ENCODE measurements at regions not wholly inside any gene's neighbourhood (a gene's known extent, or its start where the extent isn't known, plus 50 kb on each side); places are given as distances from the start of the nearest gene placed in this dataset.
"Not testable (repeated sequence)": the region's sequence is repeated elsewhere in the genome, so short reads cannot be mapped to it uniquely, and the experiment has no call there.

- no peak overlapping the region for H3K4me3 ChIP-seq (ENCODE audit: low read depth, low read length)
- TF ChIP-seq CTCF (IDR thresholded peaks at IDR 0.05; ENCODE audit: low read depth, low read length) = no peak
Observed at GRCh38 chr1:30226648-30227047, 496.7 kb downstream of the MATN1 start.

- TF ChIP-seq CTCF (IDR thresholded peaks at IDR 0.05; ENCODE audit: low read depth, low read length) = no peak
- H3K4me3 ChIP-seq (ENCODE audit: low read depth, low read length) = no peak overlapping the region
Observed at GRCh38 chr1:30225357-30225756, 498.0 kb downstream of the MATN1 start.

GRCh38 chr1:30219675-30220074, 503.7 kb downstream of the MATN1 start:
- no peak overlapping the region for H3K4me3 ChIP-seq (ENCODE audit: low read depth, low read length)

GRCh38 chr1:30218438-30218837, 504.9 kb downstream of the MATN1 start:
- no peak overlapping the region for H3K4me3 ChIP-seq (ENCODE audit: low read depth, low read length)
- no peak for TF ChIP-seq CTCF (IDR thresholded peaks at IDR 0.05; ENCODE audit: low read depth, low read length)

More at GRCh38 chr1:30219675-30220074, 503.7 kb downstream of the MATN1 start:
- no peak for TF ChIP-seq CTCF (IDR thresholded peaks at IDR 0.05; ENCODE audit: low read depth, low read length)

- TF ChIP-seq CTCF (IDR thresholded peaks at IDR 0.05; ENCODE audit: low read depth, low read length) = no peak
- no peak overlapping the region for H3K4me3 ChIP-seq (ENCODE audit: low read depth, low read length)
Observed at GRCh38 chr1:30216602-30217001, 506.8 kb downstream of the MATN1 start.

GRCh38 chr1:30213936-30214335, 509.4 kb downstream of the MATN1 start:
- no peak overlapping the region for H3K4me3 ChIP-seq (ENCODE audit: low read depth, low read length)
- TF ChIP-seq CTCF (IDR thresholded peaks at IDR 0.05; ENCODE audit: low read depth, low read length) = no peak

- not testable (repeated sequence) for H3K4me3 ChIP-seq (ENCODE audit: low read depth, low read length)
Observed at GRCh38 chr1:30207962-30208361, 515.4 kb downstream of the MATN1 start.

GRCh38 chr1:30206631-30207030, 516.8 kb downstream of the MATN1 start:
- H3K4me3 ChIP-seq (ENCODE audit: low read depth, low read length) = not testable (repeated sequence)

- H3K4me3 ChIP-seq (ENCODE audit: low read depth, low read length) = not testable (repeated sequence)
Observed at GRCh38 chr1:30204916-30205315, 518.5 kb downstream of the MATN1 start.

All from WI38 (cell line).